Panc1 (cell line): ENCODE measurements at regions not wholly inside any gene's neighbourhood (a gene's known extent, or its start where the extent isn't known, plus 50 kb on each side); places are given as distances from the start of the nearest gene placed in this dataset.

Source experiments
- ATAC-seq: fragments of 200-7000 bp; cut with Tn5 transposase; 2 replicates; pipeline ENCODE4 v1.9.1; 2020; ENCODE audit warnings: mild to moderate bottlenecking, moderate library complexity
- BruUV-seq: library from RNA; stranded (reverse); fragments of 400-500 nt; replicated peaks from 2 replicates; lab custom pipeline; 2021; lab: Mats Ljungman, UMichigan
- CTCF ChIA-PET: fragments of 300-600 bp; sonication (Branson Sonifier 250); formaldehyde crosslinking; loops from one replicate; lab custom pipeline; 2022; ENCODE audit warnings: antibody characterized with exemption; lab: Charles Lee
- POLR2A ChIA-PET: fragments of 300-600 bp; sonication (Branson Sonifier 250); formaldehyde crosslinking; loops from one replicate; lab custom pipeline; 2022; ENCODE audit warnings: antibody characterized with exemption; lab: Charles Lee
- DNase-seq: peaks from one replicate; pipeline ENCODE4 v3.0.0-alpha.2; 2010; ENCODE audit warnings: low read depth, low spot score
- H3K27ac ChIP-seq: 2 replicates; pipeline ENCODE4 v1.5.1; 2011; ENCODE audit warnings: mild to moderate bottlenecking, low read length, inconsistent platforms
- H3K27me3 ChIP-seq: fragments of 200-500 bp; sonication (Bioruptor generic); 2 replicates; pipeline ENCODE4 v1.6.0; 2014; ENCODE audit warnings: low read length, inconsistent platforms; ENCODE audit not compliant: control insufficient read depth, insufficient read depth
- H3K36me3 ChIP-seq: fragments of 200-500 bp; sonication (Bioruptor generic); 2 replicates; pipeline ENCODE4 v1.5.1; 2014; ENCODE audit warnings: inconsistent platforms, mild to moderate bottlenecking, low read length, moderate library complexity; ENCODE audit not compliant: control insufficient read depth, insufficient read depth
- H3K4me1 ChIP-seq: 2 replicates; pipeline ENCODE4 v1.5.1; 2011; ENCODE audit warnings: inconsistent platforms, mild to moderate bottlenecking, low read length, moderate library complexity; ENCODE audit not compliant: control insufficient read depth, insufficient read depth
- H3K4me3 ChIP-seq, 2 experiments: 2 replicates each; pipeline ENCODE4 v1.5.1; 2011 to 2012; ENCODE audit warnings: low read depth in 2 of 2, low read length in 2 of 2, mild to moderate bottlenecking in 2 of 2, inconsistent platforms in 1 of 2, moderate library complexity in 1 of 2
- H3K9me3 ChIP-seq: fragments of 200-500 bp; sonication (Bioruptor generic); 2 replicates; pipeline ENCODE4 v1.5.1; 2014; ENCODE audit warnings: low read depth, mild to moderate bottlenecking, inconsistent platforms, low read length, moderate library complexity; ENCODE audit not compliant: control insufficient read depth, insufficient read depth
- CTCF ChIP-seq: fragments of 450-650 bp; IDR thresholded peaks from 2 replicates; pipeline ENCODE4 v1.5.1; 2017; ENCODE audit warnings: mild to moderate bottlenecking
- POLR2AphosphoS5 ChIP-seq: IDR thresholded peaks from 2 replicates; pipeline ENCODE4 v1.6.1; 2012; ENCODE audit warnings: mild to moderate bottlenecking, low read depth, low read length, moderate library complexity
- REST ChIP-seq, 2 experiments: IDR thresholded peaks; 2 replicates each; pipeline ENCODE4 v1.6.1; 2011 to 2012; ENCODE audit warnings: low read depth in 2 of 2, control low read depth in 1 of 2, low read length in 1 of 2, mild to moderate bottlenecking in 1 of 2, moderate library complexity in 1 of 2; ENCODE audit not compliant: insufficient read depth in 1 of 2
- SIN3A ChIP-seq: IDR thresholded peaks from 2 replicates; pipeline ENCODE4 v1.6.1; 2012; ENCODE audit warnings: low read depth, mild to moderate bottlenecking, low read length, moderate library complexity, borderline replicate concordance; ENCODE audit not compliant: insufficient read depth
- TCF7L2 ChIP-seq: IDR thresholded peaks from 2 replicates; pipeline ENCODE4 v1.6.1; 2011; ENCODE audit warnings: mild to moderate bottlenecking, low read depth, low read length, inconsistent platforms
- in situ Hi-C: cut with HindIII; loops from 2 replicates; pipeline ENCODE4 v1.10.0; 2016; ENCODE audit warnings: low sequenced_read_pairs, low pct_unique_long_range_greater_than_20kb
- intact Hi-C: fragments of 100-400 bp; cut with micrococcal nuclease; formaldehyde crosslinking; loops from one replicate; pipeline ENCODE4 v1.10.0; 2022; ENCODE audit not compliant: unreplicated experiment

GRCh38 chr2:114049280-114049679, 159.4 kb downstream of the ACTR3 start:
- ChIA-PET CTCF (no interaction called here), POLR2A (no interaction called here)
- peaks cover 4% of the 10 kb centered on the region for H3K27me3 ChIP-seq
- no peak overlapping the region for H3K27ac ChIP-seq
- H3K9me3 ChIP-seq: no peaks in the 10 kb centered on the region
- no peaks in the 10 kb centered on the region for H3K36me3 ChIP-seq
- no peak for ATAC-seq
- no peaks in the 10 kb centered on the region for H3K4me1 ChIP-seq
- H3K4me3 ChIP-seq: no peak overlapping the region
- no TSS peak for BruUV-seq
- no peak for TF ChIP-seq POLR2AphosphoS5
- no peak for TF ChIP-seq REST (IDR thresholded peaks at IDR 0.05; ENCODE audit: insufficient read depth in 1 of 2, low read depth in 2 of 2, low read length in 1 of 2)
- TF ChIP-seq CTCF: no peak
- no peak for TF ChIP-seq TCF7L2
- no peak for TF ChIP-seq SIN3A
- no peak for DNase-seq
- in situ Hi-C loops: no loop called here
- intact Hi-C loops: no loop called here

GRCh38 chr2:114049826-114050225, 159.9 kb downstream of the ACTR3 start:
- Histone ChIP-seq H3K27me3 (peaks cover 8% of the 10 kb centered on the region), H3K4me3 (no peak overlapping the region), H3K36me3 (no peaks in the 10 kb centered on the region), H3K4me1 (no peaks in the 10 kb centered on the region), H3K27ac (no peak overlapping the region), H3K9me3 (no peaks in the 10 kb centered on the region)
- BruUV-seq: no TSS peak
- in situ Hi-C loops (no loop called here), intact Hi-C loops (no loop called here)
- ChIA-PET POLR2A (no interaction called here), CTCF (no interaction called here)
- DNase-seq: no peak
- TF ChIP-seq POLR2AphosphoS5: no peak
- no peak for TF ChIP-seq CTCF
- TF ChIP-seq SIN3A: no peak
- no peak for TF ChIP-seq TCF7L2
- no peak for TF ChIP-seq REST (IDR thresholded peaks at IDR 0.05; ENCODE audit: insufficient read depth in 1 of 2, low read depth in 2 of 2, low read length in 1 of 2)
- ATAC-seq: no peak
